ENCODE measurements at regions not wholly inside any gene's neighbourhood (a gene's known extent, or its start where the extent isn't known, plus 50 kb on each side); places are given as distances from the start of the nearest gene placed in this dataset.

- TF ChIP-seq POLR2A (IDR thresholded peaks at IDR 0.05; ENCODE audit: low read length) (no peak), GATA1 (IDR thresholded peaks at IDR 0.05; ENCODE audit: low read depth, low read length) (no peak)
These were observed 379.4 kb upstream of the RUNX1 start for GRCh38 chr21:35428489-35428888.

Data from erythroblast (primary cell).